ENCODE measurements at regions not wholly inside any gene's neighbourhood (a gene's known extent, or its start where the extent isn't known, plus 50 kb on each side); places are given as distances from the start of the nearest gene placed in this dataset.

DNA sequence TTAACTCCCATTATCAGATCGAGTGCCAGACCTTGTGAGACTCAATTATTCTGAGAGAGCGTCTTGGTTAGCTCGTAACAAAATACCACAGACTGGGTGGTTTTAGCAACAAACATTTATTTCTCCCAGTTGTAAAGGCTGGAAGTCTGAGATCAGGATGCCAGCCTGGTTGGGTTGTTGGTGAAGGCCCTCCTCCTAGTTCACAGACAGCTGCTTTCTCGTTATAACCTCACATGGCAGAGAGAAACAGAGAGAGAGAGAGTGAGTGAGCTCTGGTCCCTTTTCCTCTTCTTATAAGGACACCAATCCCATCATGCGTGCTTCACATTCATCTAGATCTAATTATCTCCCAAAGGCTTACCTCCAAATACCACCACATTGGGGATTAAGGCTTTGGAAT lies 114.2 kb upstream of the SLC24A2 start:
- no peak for TF ChIP-seq CTCF (conservative IDR thresholded peaks at IDR 0.05)
- no peak for TF ChIP-seq ZFX (IDR thresholded peaks at IDR 0.05)

Data from C4-2B (cell line).